SK-N-MC (cell line): ENCODE measurements at regions not wholly inside any gene's neighbourhood (a gene's known extent, or its start where the extent isn't known, plus 50 kb on each side); places are given as distances from the start of the nearest gene placed in this dataset.

ENCODE experiments used
- DNase-seq: peaks from one replicate; pipeline ENCODE4 v3.0.0-alpha.2; 2011; ENCODE audit warnings: low read depth, low spot score
- H3K27ac ChIP-seq: fragments of 200-600 bp; sonication (generic); 2 replicates; pipeline ENCODE4 v1.5.1; 2016; ENCODE audit warnings: mixed run types
- H3K36me3 ChIP-seq: fragments of 200-600 bp; sonication (generic); 2 replicates; pipeline ENCODE4 v1.6.1; 2017; ENCODE audit warnings: antibody characterized with exemption, low read length, mixed read lengths; ENCODE audit not compliant: insufficient read depth
- H3K4me3 ChIP-seq: fragments of 200-600 bp; sonication (generic); 2 replicates; pipeline ENCODE4 v1.5.1; 2016
- H3K9ac ChIP-seq: fragments of 200-600 bp; sonication (generic); 2 replicates; pipeline ENCODE4 v1.8.0; 2017; ENCODE audit warnings: mixed run types, mixed read lengths; ENCODE audit not compliant: insufficient read length
- H3K9me3 ChIP-seq: fragments of 200-600 bp; sonication (generic); 2 replicates; pipeline ENCODE4 v1.6.1; 2017; ENCODE audit warnings: low read depth, mild to moderate bottlenecking, antibody characterized with exemption, low read length, moderate library complexity, mixed read lengths
- EZH2 ChIP-seq: fragments of 200-600 bp; sonication (generic); IDR thresholded peaks from one replicate; pipeline ENCODE4 v1.6.1; 2017; ENCODE audit warnings: antibody characterized with exemption
- FOXP2 ChIP-seq: optimal IDR thresholded peaks from 2 replicates; pipeline ENCODE3; 2011; ENCODE audit warnings: mild to moderate bottlenecking, moderate library complexity; ENCODE audit not compliant: insufficient read depth; ENCODE audit errors: extremely low read length, control extremely low read depth
- POLR2AphosphoS5 ChIP-seq: IDR thresholded peaks from 2 replicates; pipeline ENCODE4 v1.6.1; 2012; ENCODE audit warnings: mild to moderate bottlenecking, low read depth, low read length, borderline replicate concordance

DNA sequence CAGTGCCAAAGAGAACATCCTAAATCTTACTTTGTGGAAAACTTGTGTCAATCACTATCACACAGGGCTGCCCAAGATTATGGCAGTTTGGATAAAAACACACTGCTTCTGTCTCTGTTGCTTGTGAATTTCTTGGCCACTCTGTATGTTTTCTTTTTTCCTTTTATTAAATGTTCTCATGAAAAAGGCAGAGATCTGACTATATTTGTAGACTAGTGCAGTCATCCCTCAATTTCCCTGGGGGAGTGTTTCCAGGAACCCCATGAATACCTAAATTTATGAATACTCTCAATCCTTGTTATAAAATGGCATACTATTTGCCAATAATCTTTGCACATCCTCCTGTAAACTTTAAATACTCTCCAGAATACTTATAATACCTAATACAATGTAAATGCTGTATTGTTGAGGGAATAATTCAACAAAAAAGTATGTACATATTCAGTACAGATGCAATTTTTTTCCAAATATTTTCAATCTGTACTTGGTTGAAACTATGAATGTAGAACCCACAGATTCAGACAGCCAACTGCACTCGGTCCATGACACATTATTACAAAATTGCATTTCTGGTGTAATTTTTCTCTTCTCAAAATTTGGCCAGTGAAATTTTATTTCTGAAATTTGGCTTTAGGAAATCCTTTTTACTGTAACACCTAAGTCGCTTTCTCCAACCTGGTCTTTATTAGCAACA lies 391.9 kb upstream of the PRR16 start:
- H3K4me3 ChIP-seq, result no peak overlapping the region
- H3K9me3 ChIP-seq, result no peaks in the 10 kb centered on the region
- no peak for DNase-seq
- H3K36me3 ChIP-seq, result no peaks in the 10 kb centered on the region
- TF ChIP-seq POLR2AphosphoS5 (no peak), FOXP2 (no peak), EZH2 (no peak)
- no peak overlapping the region for H3K27ac ChIP-seq
- H3K9ac ChIP-seq, result no peak overlapping the region

DNA sequence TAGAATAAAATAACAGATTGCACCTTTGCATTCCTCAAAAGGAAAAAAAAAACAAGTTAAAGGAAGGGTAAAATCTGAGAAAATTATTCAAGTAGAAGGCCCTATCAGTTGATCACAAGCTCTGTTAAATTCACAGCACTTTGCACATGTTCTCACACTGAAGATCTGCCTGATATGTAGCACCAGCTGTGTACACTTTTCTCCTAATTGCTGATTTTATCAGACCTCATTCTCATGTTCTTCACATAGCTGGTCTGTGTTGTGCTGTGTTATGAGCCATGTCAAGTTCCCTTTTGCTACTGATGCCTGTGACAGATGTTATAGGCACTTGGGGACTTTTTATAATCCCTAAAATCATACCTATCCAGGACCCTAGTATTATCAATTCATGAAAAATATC lies 390.4 kb upstream of the PRR16 start:
- no peak overlapping the region for H3K4me3 ChIP-seq
- no peaks in the 10 kb centered on the region for H3K9me3 ChIP-seq
- DNase-seq, result no peak
- no peak for TF ChIP-seq EZH2
- TF ChIP-seq POLR2AphosphoS5, result no peak
- TF ChIP-seq FOXP2, result no peak
- no peaks in the 10 kb centered on the region for H3K36me3 ChIP-seq
- no peak overlapping the region for H3K27ac ChIP-seq
- no peak overlapping the region for H3K9ac ChIP-seq

DNA sequence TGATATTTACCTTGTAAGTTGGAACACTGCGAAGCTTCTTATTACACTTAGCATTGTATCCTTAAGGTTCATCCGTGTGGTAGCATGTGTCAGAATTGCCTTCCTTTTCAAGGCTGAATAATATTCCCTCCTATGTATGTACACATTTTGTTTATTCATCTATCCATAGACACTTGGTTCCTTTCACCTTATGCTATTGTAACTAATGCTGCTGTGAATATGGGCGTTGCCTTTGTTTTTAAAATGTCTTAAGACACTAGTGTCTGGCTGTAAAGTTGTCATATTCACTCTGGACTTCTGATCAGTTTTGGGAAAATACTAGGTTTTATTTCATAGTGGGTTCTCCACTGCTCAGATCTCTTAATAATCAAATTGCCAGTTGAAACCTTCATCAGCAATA lies 383.3 kb upstream of the PRR16 start:
- TF ChIP-seq FOXP2 (no peak), POLR2AphosphoS5 (no peak), EZH2 (no peak)

DNA sequence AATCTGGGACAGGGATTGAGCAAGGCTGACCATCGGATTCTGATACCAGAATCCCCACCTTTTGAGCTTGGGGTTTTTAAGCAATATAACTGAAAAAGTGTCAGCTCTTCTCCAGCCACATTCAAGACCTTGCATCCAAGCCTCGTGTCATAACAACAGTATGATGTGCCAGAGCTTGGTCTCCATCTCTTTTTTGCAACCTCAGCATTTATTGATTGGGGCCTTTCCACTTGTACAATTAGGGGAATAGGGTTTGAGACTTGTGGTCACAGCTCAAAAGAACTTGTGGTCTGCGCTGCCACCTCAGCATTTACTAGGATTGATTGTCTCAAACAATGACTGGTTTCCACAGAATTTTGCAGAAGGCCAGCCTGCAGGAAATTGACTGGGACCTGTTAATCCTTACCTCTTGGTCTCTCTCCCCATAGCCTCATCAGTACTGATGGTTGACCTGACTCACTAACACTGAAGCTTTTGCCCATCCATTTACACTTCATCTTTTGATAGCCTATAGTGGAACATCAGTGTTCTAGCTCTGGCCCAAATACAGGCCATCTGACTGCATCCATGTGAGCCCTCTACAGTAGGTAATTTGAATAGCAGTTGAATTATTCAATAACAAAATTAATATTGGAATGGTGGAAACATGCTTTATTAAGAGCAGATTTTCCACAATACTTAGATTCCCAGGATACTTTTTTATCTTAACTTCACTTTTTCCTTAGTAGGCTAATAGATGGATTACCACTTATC lies 381.6 kb upstream of the PRR16 start:
- no peak overlapping the region for H3K4me3 ChIP-seq
- no peaks in the 10 kb centered on the region for H3K9me3 ChIP-seq
- H3K36me3 ChIP-seq, result no peaks in the 10 kb centered on the region
- DNase-seq, result no peak
- TF ChIP-seq FOXP2 (no peak), EZH2 (no peak), POLR2AphosphoS5 (no peak)
- H3K27ac ChIP-seq, result no peak overlapping the region
- no peak overlapping the region for H3K9ac ChIP-seq

More for the DNA sequence above, 383.3 kb upstream of the PRR16 start:
- no peaks in the 10 kb centered on the region for H3K36me3 ChIP-seq
- no peak for DNase-seq
- no peak overlapping the region for H3K27ac ChIP-seq
- no peak overlapping the region for H3K4me3 ChIP-seq
- no peaks in the 10 kb centered on the region for H3K9me3 ChIP-seq
- no peak overlapping the region for H3K9ac ChIP-seq

DNA sequence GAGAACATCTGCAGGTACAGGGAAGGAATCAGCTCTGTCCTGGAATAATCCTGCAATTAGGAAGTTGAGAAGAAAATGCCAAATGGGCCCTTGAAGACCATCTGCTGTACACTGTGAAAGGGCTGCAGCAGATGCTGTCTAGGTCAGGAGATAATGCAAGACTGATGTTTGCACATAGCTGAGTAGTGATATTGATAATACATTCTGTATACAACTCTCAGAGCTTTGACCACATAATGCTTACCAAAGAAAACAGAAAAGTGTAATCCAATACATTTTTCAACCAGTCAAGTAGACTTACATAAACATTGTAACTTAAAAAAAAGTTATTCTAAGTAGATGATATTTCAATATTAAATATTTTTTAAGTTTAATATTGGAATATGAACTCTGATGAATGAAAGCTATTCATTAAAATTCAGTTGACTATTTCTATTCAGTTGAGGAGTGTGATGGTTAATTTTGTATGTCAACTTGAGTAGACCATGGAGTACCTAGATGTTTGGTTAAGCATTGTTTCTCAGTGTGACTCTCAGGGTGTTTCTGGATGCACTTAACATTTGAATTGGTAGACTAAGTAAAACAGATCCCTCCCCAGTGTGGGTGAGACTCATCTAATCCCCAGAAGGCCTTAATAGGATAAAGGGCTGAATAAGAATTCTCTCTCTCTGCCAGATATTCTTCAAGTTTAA lies 380.1 kb upstream of the PRR16 start:
- no peak for TF ChIP-seq EZH2
- no peak for TF ChIP-seq POLR2AphosphoS5
- no peak for TF ChIP-seq FOXP2
- Histone ChIP-seq H3K27ac (no peak overlapping the region), H3K4me3 (no peak overlapping the region), H3K9ac (no peak overlapping the region), H3K9me3 (no peaks in the 10 kb centered on the region), H3K36me3 (no peaks in the 10 kb centered on the region)
- DNase-seq, result no peak

DNA sequence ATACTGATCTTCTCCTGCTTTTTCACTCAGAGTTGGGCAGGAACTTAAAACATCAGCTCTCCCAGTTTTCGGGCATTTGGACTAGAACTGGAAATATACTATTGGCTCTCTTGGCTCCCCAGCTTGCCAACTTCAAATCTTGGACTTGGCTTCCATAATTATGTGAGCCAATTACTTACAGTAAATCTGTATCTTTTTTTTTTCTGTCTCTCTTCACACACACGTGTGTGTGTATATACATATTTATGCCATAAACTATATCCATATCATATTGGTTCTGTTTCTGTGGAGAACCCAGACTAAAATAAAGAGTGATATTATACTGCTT lies 379.6 kb upstream of the PRR16 start:
- TF ChIP-seq FOXP2 (no peak), EZH2 (no peak), POLR2AphosphoS5 (no peak)
- Histone ChIP-seq H3K9me3 (no peaks in the 10 kb centered on the region), H3K4me3 (no peak overlapping the region), H3K36me3 (no peaks in the 10 kb centered on the region), H3K27ac (no peak overlapping the region), H3K9ac (no peak overlapping the region)
- no peak for DNase-seq

DNA sequence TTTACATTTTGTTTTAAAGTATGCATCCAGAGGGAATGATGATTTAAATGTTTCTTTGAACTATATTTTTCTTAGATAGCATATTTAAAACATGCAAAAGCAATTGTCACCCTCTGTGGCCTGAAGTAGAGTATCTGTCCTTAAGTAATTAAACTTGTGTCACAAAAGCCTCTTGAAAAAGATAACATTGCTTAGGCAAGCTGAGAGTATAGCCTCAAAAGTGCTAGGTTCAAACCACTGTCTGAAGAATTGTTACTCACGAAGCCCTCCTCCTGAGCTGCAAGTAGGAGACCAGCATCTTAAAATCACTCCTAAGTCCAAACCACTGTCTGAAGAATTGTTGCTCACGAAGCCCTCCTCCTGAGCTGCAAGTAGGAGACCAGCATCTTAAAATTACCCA lies 378.0 kb upstream of the PRR16 start:
- no peak for TF ChIP-seq EZH2
- TF ChIP-seq FOXP2, result no peak
- no peak for TF ChIP-seq POLR2AphosphoS5
- no peaks in the 10 kb centered on the region for H3K9me3 ChIP-seq
- H3K9ac ChIP-seq, result no peak overlapping the region
- H3K4me3 ChIP-seq, result no peak overlapping the region
- H3K27ac ChIP-seq, result no peak overlapping the region
- no peak for DNase-seq
- no peaks in the 10 kb centered on the region for H3K36me3 ChIP-seq

DNA sequence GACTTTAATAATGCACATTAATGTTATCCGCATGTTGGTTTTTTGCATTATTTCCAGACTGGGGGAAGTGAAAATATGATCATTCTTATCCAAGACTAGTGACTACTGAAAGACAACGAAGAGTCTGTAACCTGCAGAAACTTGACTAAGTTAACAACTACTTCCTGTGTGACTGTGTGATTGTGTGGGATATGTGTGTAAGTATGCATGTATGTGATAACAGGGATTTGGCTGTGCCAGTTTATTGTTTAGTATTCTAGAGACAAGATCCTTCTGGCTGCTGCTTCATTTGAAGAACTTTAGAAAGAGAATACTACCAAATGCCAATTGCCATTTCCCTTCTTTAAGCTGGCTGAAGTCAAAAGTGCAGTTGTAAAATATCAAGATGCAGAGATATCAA lies 375.7 kb upstream of the PRR16 start:
- H3K27ac ChIP-seq, result no peak overlapping the region
- H3K9me3 ChIP-seq, result no peaks in the 10 kb centered on the region
- H3K36me3 ChIP-seq, result no peaks in the 10 kb centered on the region
- TF ChIP-seq FOXP2, result no peak
- TF ChIP-seq POLR2AphosphoS5, result no peak
- TF ChIP-seq EZH2, result no peak
- no peak overlapping the region for H3K4me3 ChIP-seq
- no peak for DNase-seq
- no peak overlapping the region for H3K9ac ChIP-seq
